ENCODE measurements at regions not wholly inside any gene's neighbourhood (a gene's known extent, or its start where the extent isn't known, plus 50 kb on each side); places are given as distances from the start of the nearest gene placed in this dataset.

GRCh38 chr12:127750076-127750840, 516.7 kb upstream of the TMEM132C start:
- no peak for DNase-seq (ENCODE audit: low read depth)

- DNase-seq (ENCODE audit: low read depth) = no peak
These were observed 514.2 kb upstream of the TMEM132C start for GRCh38 chr12:127752802-127753201.

DNA sequence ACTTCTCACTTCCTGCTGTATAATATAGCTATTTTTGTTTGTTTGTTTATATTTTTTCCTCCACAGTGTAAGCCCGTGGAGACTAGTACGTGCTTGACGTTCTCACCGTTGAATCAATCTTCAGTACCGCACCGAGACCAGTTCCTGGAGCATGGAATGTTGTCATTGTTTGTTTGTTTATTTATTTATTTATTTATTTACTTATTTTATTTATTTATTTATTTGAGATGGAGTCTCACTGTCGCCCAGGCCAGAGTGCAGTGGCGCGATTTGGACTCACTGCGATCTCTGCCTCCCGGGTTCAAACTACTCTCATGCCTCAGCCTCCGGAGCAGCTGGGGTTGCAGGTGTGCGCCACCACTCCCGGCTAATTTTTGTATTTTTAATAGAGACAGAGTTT, 506.6 kb upstream of the TMEM132C start:
- DNase-seq (ENCODE audit: low read depth) = no peak

GRCh38 chr12:127760996-127761395, 506.0 kb upstream of the TMEM132C start:
- DNase-seq (ENCODE audit: low read depth) = no peak

GRCh38 chr12:127761880-127762279, 505.1 kb upstream of the TMEM132C start:
- DNase-seq (ENCODE audit: low read depth) = no peak

- no peak for DNase-seq (ENCODE audit: low read depth)
These were observed 499.3 kb upstream of the TMEM132C start for GRCh38 chr12:127767656-127768055.

GRCh38 chr12:127770118-127770517, 496.9 kb upstream of the TMEM132C start:
- no peak for DNase-seq (ENCODE audit: low read depth)

- DNase-seq (ENCODE audit: low read depth) = no peak
These were observed 495.4 kb upstream of the TMEM132C start for GRCh38 chr12:127771546-127771945.

DNA sequence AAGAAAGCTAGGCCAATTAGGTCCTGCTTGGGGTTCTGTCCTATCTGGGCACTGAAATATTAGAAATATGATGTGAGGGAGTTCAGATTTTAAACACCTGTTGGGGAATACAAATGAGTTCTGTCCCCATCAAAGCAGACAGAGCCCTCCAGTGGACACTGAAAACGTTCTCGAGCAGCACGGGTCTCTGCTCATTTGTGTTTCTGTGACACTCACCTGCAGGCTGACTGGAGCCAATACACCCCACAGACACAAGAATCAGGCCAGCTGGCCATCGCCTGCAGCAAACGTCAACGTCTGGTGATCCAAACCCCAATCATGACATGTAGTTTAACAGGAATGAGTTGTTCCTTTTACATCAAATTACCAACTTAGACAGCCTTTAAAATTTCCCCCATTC, 493.4 kb upstream of the TMEM132C start:
- peak; percentile 11 for DNase-seq (ENCODE audit: low read depth)

- no peak for DNase-seq (ENCODE audit: low read depth)
These were observed 492.1 kb upstream of the TMEM132C start for GRCh38 chr12:127774828-127775227.

DNA sequence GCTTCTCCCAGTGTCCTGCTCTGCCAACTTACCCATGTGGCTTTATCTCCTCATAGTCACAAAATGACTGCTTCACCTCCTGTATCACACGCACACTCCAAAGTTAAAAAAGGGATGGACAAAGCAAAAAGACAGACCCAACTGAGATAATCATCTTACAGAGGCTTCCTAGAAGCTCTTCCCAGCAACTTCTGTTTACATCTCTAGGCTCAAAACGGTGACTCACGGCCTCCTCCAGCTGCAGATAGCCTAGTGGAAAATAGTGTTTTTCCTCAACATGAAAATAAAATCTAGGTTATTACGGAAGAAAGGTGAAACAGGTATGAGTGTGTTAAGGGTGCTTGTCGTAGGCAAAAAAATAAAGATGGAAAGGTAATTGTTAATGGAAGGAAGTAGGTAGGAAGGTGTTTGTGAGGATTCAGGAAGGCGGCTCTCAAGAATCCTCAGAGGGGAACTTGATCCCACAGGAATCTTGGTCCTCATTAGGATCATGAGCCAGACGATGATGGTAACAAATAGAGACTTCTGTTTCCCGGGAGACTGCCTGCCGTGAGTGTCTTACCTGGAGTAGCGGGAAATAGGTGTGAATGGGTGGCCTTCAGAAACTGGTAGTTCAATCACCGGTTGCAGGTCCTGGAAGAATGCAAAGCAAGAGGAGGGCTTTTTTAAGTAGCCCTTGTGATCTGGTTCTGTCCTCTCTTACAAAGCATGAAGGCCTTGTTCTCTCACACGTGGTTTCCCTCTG, 487.5 kb upstream of the TMEM132C start:
- no peak for DNase-seq (ENCODE audit: low read depth)

- no peak for DNase-seq (ENCODE audit: low read depth)
These were observed 486.1 kb upstream of the TMEM132C start for GRCh38 chr12:127780881-127781280.

DNA sequence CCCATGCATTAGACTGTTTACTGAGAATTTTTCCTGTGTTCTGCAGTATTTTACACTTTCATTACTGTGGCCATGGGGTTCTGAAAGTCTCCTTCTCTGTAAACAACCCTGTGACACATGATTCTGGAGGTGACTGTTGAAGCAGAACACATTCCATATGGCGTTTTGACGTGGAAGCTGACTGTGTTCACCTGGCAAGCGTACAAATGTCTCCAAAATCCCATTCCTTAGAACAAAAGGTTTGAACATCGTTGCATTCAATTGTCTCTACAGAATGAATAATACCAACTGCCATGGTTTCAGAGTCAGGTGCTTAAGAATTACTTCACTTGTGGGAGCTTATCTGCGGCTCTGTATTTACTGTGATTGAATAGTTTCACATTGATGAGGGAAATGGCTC, 485.6 kb upstream of the TMEM132C start:
- DNase-seq (ENCODE audit: low read depth) = no peak

- peak; percentile 33 for DNase-seq (ENCODE audit: low read depth)
These were observed 481.4 kb upstream of the TMEM132C start for GRCh38 chr12:127785540-127785939.

GRCh38 chr12:127785986-127786590, 480.9 kb upstream of the TMEM132C start:
- no peak for DNase-seq (ENCODE audit: low read depth)

GRCh38 chr12:127787544-127787943, 479.4 kb upstream of the TMEM132C start:
- DNase-seq (ENCODE audit: low read depth) = no peak

DNA sequence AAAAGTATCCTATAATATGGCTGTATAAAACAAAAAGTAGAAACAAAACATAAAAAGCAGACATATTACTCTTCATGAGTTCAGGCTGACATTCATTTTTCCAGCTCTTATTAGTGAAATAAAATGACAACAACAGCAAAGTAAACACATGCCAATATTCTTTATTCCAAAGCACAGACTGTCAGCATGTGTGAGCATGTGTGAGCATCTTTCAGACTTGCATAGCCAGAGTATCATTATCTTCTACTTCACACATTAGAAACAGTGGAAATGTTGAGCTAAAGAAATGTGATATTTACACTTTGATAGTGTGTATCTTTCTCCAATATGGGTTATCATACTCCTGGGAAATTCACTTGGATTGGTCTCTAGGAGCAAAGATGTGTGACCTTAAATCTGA, 476.6 kb upstream of the TMEM132C start:
- DNase-seq (ENCODE audit: low read depth) = no peak

GRCh38 chr12:127791217-127791616, 475.8 kb upstream of the TMEM132C start:
- no peak for DNase-seq (ENCODE audit: low read depth)

DNA sequence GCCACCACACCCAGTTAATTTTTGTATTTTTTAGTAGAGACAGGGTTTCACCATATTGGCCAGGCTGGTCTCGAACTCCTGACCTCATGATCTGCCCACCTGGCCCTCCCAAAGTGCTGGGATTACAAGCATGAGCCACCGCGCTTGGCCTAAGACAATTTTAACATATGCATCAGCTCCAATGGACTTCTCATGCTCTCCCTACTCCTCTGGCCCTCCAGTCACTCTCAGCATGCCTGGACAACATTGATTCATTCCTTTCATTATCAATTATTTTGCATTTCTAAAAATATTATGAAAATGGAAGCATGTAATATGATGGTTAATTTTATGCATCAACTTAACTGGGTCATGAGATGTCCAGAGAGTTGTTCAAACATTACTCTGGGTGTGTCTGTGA, 469.1 kb upstream of the TMEM132C start:
- no peak for DNase-seq (ENCODE audit: low read depth)

GRCh38 chr12:127802271-127802670, 464.7 kb upstream of the TMEM132C start:
- no peak for DNase-seq (ENCODE audit: low read depth)

DNA sequence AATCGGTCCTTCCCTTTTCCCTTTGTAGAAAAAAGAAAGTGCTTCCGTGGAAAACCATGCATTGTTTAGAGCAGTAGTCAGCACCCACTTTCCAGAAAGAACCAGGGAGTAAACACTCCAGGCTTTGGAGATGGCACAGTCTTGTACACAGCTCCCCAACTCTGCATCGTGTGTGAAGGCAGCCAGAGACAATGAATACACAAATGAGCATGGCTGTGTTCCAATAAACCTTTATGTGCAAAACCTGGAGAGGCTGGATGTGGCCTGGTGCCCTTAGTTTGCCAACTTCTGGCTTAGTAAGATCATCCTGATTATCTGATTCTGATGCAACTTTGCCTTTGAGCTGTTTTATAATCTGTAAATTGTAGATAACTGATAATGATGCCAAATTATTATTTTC, 463.4 kb upstream of the TMEM132C start:
- no peak for DNase-seq (ENCODE audit: low read depth)

DNA sequence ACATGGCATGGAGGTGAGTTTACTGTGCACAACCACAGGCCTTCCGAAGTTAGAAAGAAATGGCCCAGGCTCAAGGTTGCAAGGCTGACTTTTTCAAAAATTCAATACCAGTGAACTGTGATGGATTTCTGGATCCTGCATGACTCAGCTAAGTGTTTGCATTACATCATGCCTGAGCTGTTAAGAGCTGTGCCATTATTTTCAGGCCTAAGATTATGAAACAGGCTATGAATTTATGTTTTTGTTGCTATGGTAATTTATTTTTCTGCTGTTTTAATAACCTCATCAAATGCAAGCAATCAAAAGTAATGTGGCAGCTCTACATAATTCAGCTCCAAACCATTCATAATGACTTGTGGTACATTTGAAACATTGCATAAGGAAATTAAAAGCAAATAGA, 457.7 kb upstream of the TMEM132C start:
- peak; percentile 28 for DNase-seq (ENCODE audit: low read depth)

- peak; percentile 86 for DNase-seq (ENCODE audit: low read depth)
These were observed 456.9 kb upstream of the TMEM132C start for GRCh38 chr12:127810041-127810440.

Data from HT1080 (cell line).